CD4-positive, alpha-beta memory T cell (primary cell): ENCODE measurements at regions not wholly inside any gene's neighbourhood (a gene's known extent, or its start where the extent isn't known, plus 50 kb on each side); places are given as distances from the start of the nearest gene placed in this dataset.

ENCODE experiments used
- CTCF ChIA-PET: fragments of 350-600 bp; sonication (Branson Sonifier 250); formaldehyde crosslinking; loops from one replicate; lab custom pipeline; 2021; ENCODE audit warnings: inconsistent platforms; ENCODE audit not compliant: partially characterized antibody; lab: Charles Lee
- POLR2A ChIA-PET: fragments of 350-600 bp; sonication (Branson Sonifier 250); formaldehyde crosslinking; loops from one replicate; lab custom pipeline; 2021; ENCODE audit not compliant: partially characterized antibody; lab: Charles Lee
- DNase-seq, 5 donors: peaks; one replicate each; pipeline versions ENCODE4 v3.0.0 to v3.0.0-alpha.2; 2020 to 2022; ENCODE audit warnings: mixed read lengths in 1 of 5
- H3K27ac ChIP-seq: one replicate; pipeline ENCODE4 v1.7.0; 2013; ENCODE audit warnings: low read depth, low read length
- H3K27me3 ChIP-seq: 2 replicates; pipeline ENCODE4 v1.7.0; 2013; ENCODE audit warnings: mild to moderate bottlenecking, low read length, moderate library complexity; ENCODE audit not compliant: insufficient read depth
- H3K36me3 ChIP-seq: 2 replicates; pipeline ENCODE4 v1.7.0; 2013; ENCODE audit warnings: mild to moderate bottlenecking, low read length, moderate library complexity; ENCODE audit not compliant: insufficient read depth
- H3K4me1 ChIP-seq: 2 replicates; pipeline ENCODE4 v1.7.0; 2013; ENCODE audit warnings: mild to moderate bottlenecking, low read length, moderate library complexity; ENCODE audit not compliant: insufficient read depth
- H3K4me3 ChIP-seq, 2 donors: one replicate each; pipeline ENCODE4 v1.7.0; 2013; ENCODE audit warnings: low read length in 2 of 2, mild to moderate bottlenecking in 1 of 2
- H3K9me3 ChIP-seq, 2 donors: one replicate each; pipeline ENCODE4 v1.7.0; 2013; ENCODE audit warnings: low read length in 2 of 2, control low read depth in 1 of 2; ENCODE audit not compliant: control insufficient read depth in 1 of 2
- H3K27ac Mint-ChIP-seq, 7 donors: one replicate each; pipeline ENCODE4 v1.8.0; 2020 to 2021; ENCODE audit warnings: mixed read lengths in 7 of 7, mild to moderate bottlenecking in 6 of 7, inconsistent platforms in 3 of 7, moderate library complexity in 3 of 7
- H3K27me3 Mint-ChIP-seq, 2 donors: one replicate each; pipeline ENCODE4 v1.8.0; 2020 to 2021; ENCODE audit warnings: mixed read lengths in 2 of 2
- H3K36me3 Mint-ChIP-seq, 2 donors: one replicate each; pipeline ENCODE4 v1.8.0; 2020 to 2021; ENCODE audit warnings: mixed read lengths in 2 of 2, inconsistent platforms in 1 of 2, mild to moderate bottlenecking in 1 of 2
- H3K4me1 Mint-ChIP-seq, 4 donors: one replicate each; pipeline ENCODE4 v1.8.0; 2020 to 2021; ENCODE audit warnings: mixed read lengths in 4 of 4, mild to moderate bottlenecking in 1 of 4
- H3K4me3 Mint-ChIP-seq, 8 donors: one replicate each; pipeline ENCODE4 v1.8.0; 2020 to 2021; ENCODE audit warnings: mixed read lengths in 8 of 8, mild to moderate bottlenecking in 7 of 8, moderate library complexity in 6 of 8, inconsistent platforms in 3 of 8
- H3K9me3 Mint-ChIP-seq, 8 donors: one replicate each; pipeline ENCODE4 v1.8.0; 2020 to 2021; ENCODE audit warnings: mixed read lengths in 8 of 8, mild to moderate bottlenecking in 5 of 8, inconsistent platforms in 3 of 8, moderate library complexity in 1 of 8
- intact Hi-C: fragments of 100-400 bp; cut with micrococcal nuclease; formaldehyde crosslinking; loops from one replicate; pipeline ENCODE4 v1.15.1; 2023

- H3K27me3 Mint-ChIP-seq, result peaks cover 4 to 10% of the 10 kb centered on the region in 2 donors
- CTCF ChIA-PET, result no interaction called here
- no peaks in the 10 kb centered on the region for H3K9me3 Mint-ChIP-seq
- Histone ChIP-seq H3K27me3 (no peaks in the 10 kb centered on the region), H3K4me1 (no peaks in the 10 kb centered on the region), H3K4me3 (no peak overlapping the region), H3K36me3 (no peaks in the 10 kb centered on the region), H3K9me3 (no peaks in the 10 kb centered on the region), H3K27ac (no peak overlapping the region)
- no peaks in the 10 kb centered on the region for H3K36me3 Mint-ChIP-seq
- H3K4me1 Mint-ChIP-seq, result no peaks in the 10 kb centered on the region
- H3K4me3 Mint-ChIP-seq, result no peak overlapping the region
- no peak for DNase-seq
- intact Hi-C loops, result no loop called here
- POLR2A ChIA-PET, result no interaction called here
- no peak overlapping the region for H3K27ac Mint-ChIP-seq
Measured at GRCh38 chr5:152259702-152260101, 145.4 kb downstream of the NMUR2 start.

- no peaks in the 10 kb centered on the region for H3K36me3 ChIP-seq
- H3K36me3 Mint-ChIP-seq, result no peaks in the 10 kb centered on the region
- H3K4me3 Mint-ChIP-seq, result no peak overlapping the region
- no peaks in the 10 kb centered on the region for H3K4me1 ChIP-seq
- no peak overlapping the region for H3K27ac ChIP-seq
- POLR2A ChIA-PET, result no interaction called here
- no peaks in the 10 kb centered on the region for H3K4me1 Mint-ChIP-seq
- H3K9me3 ChIP-seq, result no peaks in the 10 kb centered on the region
- CTCF ChIA-PET, result no interaction called here
- no peak for DNase-seq
- peaks cover 3% of the 10 kb centered on the region for H3K27me3 ChIP-seq
- H3K27me3 Mint-ChIP-seq, result peaks cover 3 to 4% of the 10 kb centered on the region in 2 donors
- intact Hi-C loops, result no loop called here
- H3K9me3 Mint-ChIP-seq, result peaks cover 0 to 2% (median 0%) of the 10 kb centered on the region in 8 donors
- no peak overlapping the region for H3K4me3 ChIP-seq
- no peak overlapping the region for H3K27ac Mint-ChIP-seq
Measured at GRCh38 chr5:152256580-152256979, 148.5 kb downstream of the NMUR2 start.

- H3K27me3 Mint-ChIP-seq, result peaks cover 3 to 4% of the 10 kb centered on the region in 2 donors
- H3K4me3 ChIP-seq, result no peak overlapping the region
- H3K9me3 Mint-ChIP-seq, result peaks cover 0 to 3% (median 0%) of the 10 kb centered on the region in 8 donors
- H3K4me3 Mint-ChIP-seq, result no peak overlapping the region
- H3K27ac Mint-ChIP-seq, result no peak overlapping the region
- H3K4me1 Mint-ChIP-seq, result no peaks in the 10 kb centered on the region
- no peaks in the 10 kb centered on the region for H3K36me3 Mint-ChIP-seq
- intact Hi-C loops, result no loop called here
- peaks cover 3% of the 10 kb centered on the region for H3K27me3 ChIP-seq
- no peaks in the 10 kb centered on the region for H3K4me1 ChIP-seq
- H3K9me3 ChIP-seq, result no peaks in the 10 kb centered on the region
- POLR2A ChIA-PET, result no interaction called here
- no peak overlapping the region for H3K27ac ChIP-seq
- CTCF ChIA-PET, result no interaction called here
- H3K36me3 ChIP-seq, result no peaks in the 10 kb centered on the region
- DNase-seq, result no peak
Measured at GRCh38 chr5:152255411-152255810, 149.7 kb downstream of the NMUR2 start.

- H3K36me3 Mint-ChIP-seq, result no peaks in the 10 kb centered on the region
Measured at GRCh38 chr5:152247850-152248385, 157.2 kb downstream of the NMUR2 start.

GRCh38 chr5:152246401-152246800 lies 158.7 kb downstream of the NMUR2 start:
- POLR2A ChIA-PET, result no interaction called here
- no peaks in the 10 kb centered on the region for H3K36me3 Mint-ChIP-seq
- peaks cover 0 to 6% (median under 1%) of the 10 kb centered on the region in 8 donors for H3K9me3 Mint-ChIP-seq
- H3K4me1 Mint-ChIP-seq, result no peaks in the 10 kb centered on the region
- intact Hi-C loops, result no loop called here
- no peak for DNase-seq
- H3K4me3 Mint-ChIP-seq, result no peak overlapping the region
- no peaks in the 10 kb centered on the region for H3K9me3 ChIP-seq
- H3K36me3 ChIP-seq, result no peaks in the 10 kb centered on the region
- no peak overlapping the region for H3K27ac Mint-ChIP-seq
- H3K4me1 ChIP-seq, result no peaks in the 10 kb centered on the region
- H3K27ac ChIP-seq, result no peak overlapping the region
- H3K27me3 ChIP-seq, result no peaks in the 10 kb centered on the region
- no peak overlapping the region for H3K4me3 ChIP-seq
- H3K27me3 Mint-ChIP-seq, result no peaks in the 10 kb centered on the region
- CTCF ChIA-PET, result no interaction called here

More at GRCh38 chr5:152247850-152248385, 157.2 kb downstream of the NMUR2 start:
- Histone ChIP-seq H3K4me3 (no peak overlapping the region), H3K4me1 (no peaks in the 10 kb centered on the region), H3K9me3 (no peaks in the 10 kb centered on the region), H3K27me3 (no peaks in the 10 kb centered on the region), H3K27ac (no peak overlapping the region), H3K36me3 (no peaks in the 10 kb centered on the region)
- peaks cover 0 to 6% (median 1%) of the 10 kb centered on the region in 8 donors for H3K9me3 Mint-ChIP-seq
- POLR2A ChIA-PET, result no interaction called here
- no peak for DNase-seq
- H3K4me3 Mint-ChIP-seq, result no peak overlapping the region
- intact Hi-C loops, result no loop called here
- no peaks in the 10 kb centered on the region for H3K27me3 Mint-ChIP-seq
- H3K27ac Mint-ChIP-seq, result no peak overlapping the region
- CTCF ChIA-PET, result no interaction called here
- no peaks in the 10 kb centered on the region for H3K4me1 Mint-ChIP-seq

GRCh38 chr5:152237531-152237930 lies 167.5 kb downstream of the NMUR2 start:
- Histone ChIP-seq H3K27ac (no peak overlapping the region), H3K4me3 (no peak overlapping the region), H3K9me3 (no peaks in the 10 kb centered on the region), H3K4me1 (no peaks in the 10 kb centered on the region), H3K36me3 (no peaks in the 10 kb centered on the region), H3K27me3 (no peaks in the 10 kb centered on the region)
- no peaks in the 10 kb centered on the region for H3K4me1 Mint-ChIP-seq
- H3K36me3 Mint-ChIP-seq, result no peaks in the 10 kb centered on the region
- peaks cover 0 to 4% (median 2%) of the 10 kb centered on the region in 8 donors for H3K9me3 Mint-ChIP-seq
- H3K27me3 Mint-ChIP-seq, result no peaks in the 10 kb centered on the region
- intact Hi-C loops, result no loop called here
- DNase-seq, result no peak
- no peak overlapping the region for H3K4me3 Mint-ChIP-seq
- no peak overlapping the region for H3K27ac Mint-ChIP-seq
- ChIA-PET POLR2A (no interaction called here), CTCF (no interaction called here)

- Histone ChIP-seq H3K27ac (no peak overlapping the region), H3K4me3 (no peak overlapping the region), H3K9me3 (no peaks in the 10 kb centered on the region), H3K36me3 (no peaks in the 10 kb centered on the region), H3K4me1 (no peaks in the 10 kb centered on the region), H3K27me3 (no peaks in the 10 kb centered on the region)
- DNase-seq, result no peak
- no peaks in the 10 kb centered on the region for H3K36me3 Mint-ChIP-seq
- peaks cover 0 to 3% of the 10 kb centered on the region in 2 donors for H3K27me3 Mint-ChIP-seq
- H3K4me3 Mint-ChIP-seq, result no peak overlapping the region
- no peak overlapping the region for H3K27ac Mint-ChIP-seq
- intact Hi-C loops, result no loop called here
- peaks cover 0 to 3% (median 0%) of the 10 kb centered on the region in 8 donors for H3K9me3 Mint-ChIP-seq
- POLR2A ChIA-PET, result no interaction called here
- CTCF ChIA-PET, result interaction anchor here (0.7 kb wide), 1 partner anchor 101 kb away, joined by 4 read pairs; no protein-coding TSS in a partner anchor
- no peaks in the 10 kb centered on the region for H3K4me1 Mint-ChIP-seq
Measured at GRCh38 chr5:152226191-152226590, 178.9 kb downstream of the NMUR2 start.
